SU-DHL-6 (cell line): ENCODE measurements at regions not wholly inside any gene's neighbourhood (a gene's known extent, or its start where the extent isn't known, plus 50 kb on each side); places are given as distances from the start of the nearest gene placed in this dataset.

Experiments
- CTCF ChIP-seq: fragments of 200-600 bp; sonication (generic); IDR thresholded peaks from one replicate; pipeline ENCODE4 v1.5.1; 2017; ENCODE audit warnings: antibody characterized with exemption, mild to moderate bottlenecking, low read length, moderate library complexity; ENCODE audit not compliant: insufficient read depth, poor library complexity, severe bottlenecking
- EZH2phosphoT487 ChIP-seq: fragments of 200-600 bp; sonication (generic), shearing (Covaris generic); conservative IDR thresholded peaks from 2 replicates; pipeline ENCODE4 v1.6.1; 2018; ENCODE audit warnings: mild to moderate bottlenecking, antibody characterized with exemption, low read length, moderate library complexity, mixed read lengths

DNA sequence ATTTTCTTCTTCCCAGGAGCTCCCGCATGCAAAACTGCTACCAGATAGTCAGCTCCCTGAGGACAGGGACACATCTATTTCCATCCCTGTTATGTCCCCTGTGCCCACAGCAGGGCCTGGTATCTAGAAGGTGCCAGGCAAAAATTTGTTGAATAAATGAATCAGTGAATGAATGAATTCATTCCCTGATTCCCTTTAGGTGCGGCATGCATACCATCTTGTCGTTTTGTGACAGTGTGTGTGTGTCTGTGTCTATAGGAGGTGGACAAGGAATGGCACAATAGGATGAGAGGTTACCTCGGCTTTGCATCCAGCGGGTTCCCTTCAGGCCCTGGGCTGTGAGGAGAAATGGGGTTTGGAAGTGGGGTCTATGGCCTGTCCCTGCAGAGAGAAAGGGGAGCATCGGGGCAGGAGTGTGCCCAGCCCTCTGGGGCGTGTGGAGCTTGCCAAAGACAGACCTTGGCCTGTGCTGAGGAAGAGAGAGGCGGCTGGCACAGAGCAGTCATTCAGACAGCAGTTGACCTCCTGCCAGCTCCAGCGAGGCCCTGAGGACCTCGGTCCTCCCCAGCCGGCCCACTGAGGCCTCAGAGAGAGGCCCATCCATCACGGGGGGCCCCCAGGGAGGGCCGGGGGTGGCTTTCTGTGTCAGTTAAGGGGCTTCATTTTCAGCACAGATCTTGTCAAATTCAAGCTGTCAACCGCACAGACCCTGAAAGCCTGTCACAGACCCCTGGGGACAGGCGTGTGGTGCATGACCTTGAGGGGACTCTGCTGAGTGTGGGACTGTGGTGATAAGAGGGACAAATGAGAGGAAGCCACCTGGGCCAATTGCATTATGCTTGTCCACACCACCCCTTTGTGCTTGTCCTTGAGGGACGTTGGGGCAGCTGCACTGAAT is 125.9 kb upstream of the CXCR4 start:
- TF ChIP-seq EZH2phosphoT487 (no peak), CTCF (no peak)
